NCI-H1048 (cell line): ENCODE measurements at regions not wholly inside any gene's neighbourhood (a gene's known extent, or its start where the extent isn't known, plus 50 kb on each side); places are given as distances from the start of the nearest gene placed in this dataset.

Experiments used
- DNase-seq: peaks from one replicate; lab custom pipeline; 2025; lab: John Stamatoyannopoulos, UW

DNA sequence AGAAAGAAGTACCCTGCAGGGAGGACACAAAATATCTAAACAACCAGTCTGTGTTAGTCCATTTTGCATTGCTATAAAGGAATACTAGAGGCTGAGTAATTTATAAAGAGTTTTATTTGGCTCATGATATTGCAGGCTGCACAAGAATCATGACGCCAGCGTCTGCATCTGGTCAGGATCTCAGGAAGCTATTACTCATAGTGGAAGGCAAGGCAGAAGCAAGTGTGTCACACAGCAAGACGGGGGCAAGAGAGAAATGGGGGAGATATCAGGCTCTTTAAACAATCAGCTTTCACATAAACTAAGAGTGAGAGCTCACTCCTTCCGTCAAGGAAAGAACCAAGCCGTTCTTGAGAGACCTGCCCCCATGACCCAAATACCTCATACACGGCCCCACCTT lies 614.8 kb downstream of the ZIC1 start:
- no peak for DNase-seq

DNA sequence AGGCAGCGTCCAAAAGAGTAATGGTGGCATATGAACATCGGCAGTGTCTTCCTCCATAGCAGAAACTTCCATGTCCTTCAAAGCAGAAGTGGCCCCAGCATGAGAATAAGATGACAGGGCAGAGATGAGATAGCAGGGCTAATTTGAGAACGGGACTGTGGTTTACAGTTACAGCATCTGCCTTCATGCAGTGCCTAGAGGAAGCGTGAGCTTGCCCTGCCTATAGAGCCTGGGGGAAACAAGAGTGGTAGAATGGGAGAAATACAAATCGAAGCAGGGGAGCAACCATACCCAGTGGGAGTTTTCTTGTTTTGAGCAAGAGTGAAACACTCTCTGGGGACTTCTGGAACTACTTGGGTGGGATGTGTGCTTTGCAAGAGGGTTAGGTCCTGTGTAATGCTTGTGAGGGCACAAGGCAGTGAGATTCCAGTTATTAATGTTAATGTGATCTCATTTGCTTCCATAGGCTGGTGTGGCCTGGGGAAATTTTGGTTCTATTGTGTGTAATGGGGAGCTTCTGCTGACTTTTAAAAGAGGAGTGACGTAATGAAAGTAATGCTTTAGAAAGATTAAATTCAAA lies 616.9 kb downstream of the ZIC1 start:
- no peak for DNase-seq

DNA sequence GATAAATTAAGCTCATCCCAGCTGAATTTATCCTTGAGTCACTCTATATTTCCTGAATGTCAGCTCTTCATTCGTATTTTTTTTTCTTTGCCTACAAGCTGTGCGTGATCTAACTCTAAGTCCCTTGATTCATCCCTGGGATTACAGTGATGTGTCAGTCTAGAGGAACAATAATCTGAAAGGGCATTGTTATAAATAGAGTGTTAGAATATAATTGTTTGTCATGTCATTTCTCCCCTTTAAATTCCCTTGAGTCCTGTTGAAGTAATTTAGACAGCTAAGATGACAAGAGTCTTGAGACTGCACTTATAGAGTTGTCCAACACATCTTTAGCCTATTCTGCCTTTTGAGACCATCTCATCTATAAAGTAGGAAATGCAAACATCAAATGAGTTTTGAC lies 621.8 kb downstream of the ZIC1 start:
- DNase-seq: no peak

DNA sequence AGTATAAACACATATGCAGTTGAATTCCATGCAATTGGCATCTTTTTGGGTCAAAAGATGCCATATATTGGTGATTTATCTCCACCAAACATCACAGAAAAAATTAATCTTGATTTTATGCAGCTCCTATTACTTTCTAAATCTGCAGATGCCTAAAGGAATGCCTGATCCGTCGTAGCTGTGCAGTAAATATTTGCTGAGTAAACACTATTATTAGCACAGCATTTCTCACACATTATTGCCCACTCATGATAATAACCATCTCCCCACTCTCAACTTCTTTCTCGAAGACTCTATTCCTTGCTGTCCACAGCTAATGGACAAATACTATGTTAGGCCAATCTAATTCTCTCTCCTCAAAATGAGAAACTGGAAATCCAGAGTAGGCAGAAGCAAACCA lies 625.2 kb downstream of the ZIC1 start:
- no peak for DNase-seq

DNA sequence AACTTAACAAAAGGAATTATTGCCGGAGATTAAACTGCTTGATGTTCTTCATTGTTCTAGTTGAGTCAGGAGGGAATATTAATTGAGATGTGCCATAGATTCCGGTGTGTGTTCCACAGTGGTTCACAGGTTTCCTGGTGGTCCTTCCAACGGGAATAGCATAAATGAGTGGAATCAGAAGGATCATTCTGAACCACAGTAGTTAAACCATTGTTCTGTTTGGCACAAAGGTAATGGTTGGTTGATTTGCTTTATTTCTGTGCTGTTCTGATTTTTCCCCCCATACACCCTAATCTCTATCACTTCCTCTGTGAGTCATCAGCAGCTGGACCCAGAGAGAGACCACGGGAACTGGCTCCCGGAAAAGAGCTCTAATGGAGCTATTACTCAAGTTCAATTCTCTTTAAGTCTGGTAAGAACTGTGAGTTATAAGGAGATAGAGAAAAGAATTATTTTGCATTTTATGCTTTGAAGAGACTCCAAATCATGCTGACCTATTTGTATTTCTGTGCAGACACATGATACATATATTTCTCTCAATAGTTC lies 627.2 kb downstream of the ZIC1 start:
- DNase-seq: no peak

DNA sequence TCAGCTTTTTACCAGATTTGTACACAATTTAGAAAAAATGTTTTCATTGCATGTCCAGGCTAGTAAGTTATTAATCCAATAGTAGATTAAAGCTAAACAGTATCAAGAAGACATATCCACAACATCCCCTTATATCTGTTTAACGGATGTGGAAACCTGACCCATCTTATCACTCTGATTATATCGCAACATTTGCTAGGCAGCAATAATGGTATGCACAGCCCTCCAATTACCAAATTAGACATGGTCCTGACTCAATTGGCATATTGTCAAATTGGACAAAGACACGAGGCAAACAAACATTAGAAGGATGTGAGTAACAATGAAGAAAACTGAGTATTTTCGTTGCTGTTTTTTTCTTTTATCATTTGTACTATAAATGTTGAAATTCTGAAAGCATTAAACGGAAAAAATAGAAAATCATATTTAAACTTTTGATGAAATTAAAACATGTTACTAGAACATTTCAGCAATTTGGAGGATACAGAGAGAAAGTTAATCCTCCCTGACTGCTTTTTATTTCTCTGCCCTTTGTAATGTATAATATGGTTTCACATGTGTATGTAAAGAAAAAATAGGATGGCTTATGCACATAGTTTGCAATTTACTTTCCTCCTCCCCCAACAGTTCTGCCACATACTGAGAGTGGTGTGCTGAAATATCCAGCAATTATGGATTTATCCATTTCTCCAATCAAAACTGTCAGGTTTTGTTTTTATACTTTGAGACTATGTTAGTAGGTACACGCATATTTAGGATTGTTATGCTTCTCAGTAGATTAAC lies 633.7 kb downstream of the ZIC1 start:
- DNase-seq: no peak

DNA sequence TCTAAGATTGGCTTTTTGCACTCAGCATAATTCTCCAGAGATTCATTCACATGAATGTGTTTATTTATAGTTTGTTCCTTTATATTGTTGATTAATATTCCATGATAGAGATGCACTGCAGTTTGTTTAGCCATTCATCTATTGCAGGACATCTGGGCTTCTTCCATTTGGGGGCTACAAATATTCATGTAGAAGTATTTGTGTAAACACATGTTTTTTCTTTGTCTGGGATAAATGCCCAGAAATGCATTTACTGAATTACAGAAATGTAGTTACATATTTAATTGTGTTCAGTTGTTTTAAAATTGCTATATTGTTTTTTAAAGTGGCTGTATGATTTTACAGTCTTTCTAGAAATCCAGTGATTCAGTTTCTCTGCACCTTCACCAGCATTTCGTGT lies 635.0 kb downstream of the ZIC1 start:
- no peak for DNase-seq

DNA sequence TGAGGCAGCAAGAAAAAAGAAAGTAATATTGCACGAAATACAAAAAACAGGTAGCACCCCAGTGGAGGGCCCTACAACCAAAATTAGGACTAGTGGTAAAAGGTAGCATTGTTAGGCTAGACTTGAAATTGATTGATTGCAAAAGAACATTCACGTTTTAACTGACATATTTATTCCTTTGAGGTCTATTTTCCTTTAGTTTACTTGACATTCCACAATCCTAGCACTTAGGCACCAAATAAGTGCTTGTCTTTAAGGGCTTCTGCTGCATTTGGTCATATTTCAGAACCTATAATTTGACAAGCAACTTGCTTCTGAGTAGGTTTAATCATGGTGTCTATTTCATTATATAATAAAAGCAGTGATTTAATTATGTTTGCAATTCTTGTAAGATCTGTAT lies 642.7 kb upstream of the AGTR1 start:
- DNase-seq: no peak

DNA sequence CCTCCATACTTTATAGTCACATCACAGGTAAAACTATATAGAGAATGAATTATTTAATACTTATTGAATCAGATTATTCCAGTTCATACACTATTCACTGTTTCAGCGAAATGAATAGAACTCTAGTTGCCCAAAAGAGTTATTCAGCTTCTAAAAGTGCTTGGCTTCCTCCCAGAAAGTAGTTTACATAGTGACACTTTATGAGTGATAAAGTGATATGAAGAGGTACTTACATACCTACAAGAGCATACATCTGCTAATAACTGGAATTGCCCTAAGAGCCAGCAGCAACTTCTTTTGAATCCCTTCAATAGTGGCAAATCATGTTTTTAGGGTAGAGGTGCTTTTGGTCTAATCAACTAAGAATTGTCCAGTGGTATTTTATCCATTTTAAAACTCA lies 635.1 kb upstream of the AGTR1 start:
- DNase-seq: no peak

DNA sequence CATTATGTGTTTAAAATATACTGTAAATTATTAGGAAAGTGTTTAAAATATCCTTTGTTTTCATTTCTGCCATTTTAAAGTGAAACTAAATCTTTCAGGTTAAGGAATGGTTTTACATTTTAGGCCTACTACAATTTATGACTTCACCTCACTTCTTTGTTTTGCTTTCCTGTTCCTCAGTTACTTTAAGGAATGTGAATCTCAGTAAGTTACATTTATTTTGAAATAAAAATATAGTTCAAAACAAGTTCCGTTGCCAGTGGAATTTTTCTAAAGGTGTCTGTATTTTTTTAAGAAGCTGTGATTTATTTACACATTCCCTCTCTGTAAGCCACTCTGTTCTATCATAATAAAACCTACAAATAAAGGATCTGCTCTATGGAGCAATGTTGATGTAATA lies 630.9 kb upstream of the AGTR1 start:
- no peak for DNase-seq

DNA sequence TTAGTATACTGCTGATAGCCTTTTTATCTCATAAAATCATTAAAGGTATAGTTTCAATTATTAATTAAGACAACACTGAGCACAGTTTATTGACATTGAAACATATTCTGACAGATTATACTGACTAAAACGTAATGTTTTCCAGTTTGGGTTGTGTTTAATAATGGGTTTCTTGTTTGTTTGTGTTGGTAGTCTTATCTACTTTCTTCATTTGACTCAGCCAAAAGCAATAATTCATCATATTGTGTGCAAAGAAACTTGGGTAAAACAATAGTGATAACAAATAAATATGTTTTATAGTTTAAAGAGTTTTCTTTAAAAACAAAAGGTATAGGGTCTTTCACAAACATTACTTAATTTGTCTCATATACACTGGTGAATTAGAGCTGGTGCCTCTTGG lies 629.2 kb upstream of the AGTR1 start:
- DNase-seq: no peak

DNA sequence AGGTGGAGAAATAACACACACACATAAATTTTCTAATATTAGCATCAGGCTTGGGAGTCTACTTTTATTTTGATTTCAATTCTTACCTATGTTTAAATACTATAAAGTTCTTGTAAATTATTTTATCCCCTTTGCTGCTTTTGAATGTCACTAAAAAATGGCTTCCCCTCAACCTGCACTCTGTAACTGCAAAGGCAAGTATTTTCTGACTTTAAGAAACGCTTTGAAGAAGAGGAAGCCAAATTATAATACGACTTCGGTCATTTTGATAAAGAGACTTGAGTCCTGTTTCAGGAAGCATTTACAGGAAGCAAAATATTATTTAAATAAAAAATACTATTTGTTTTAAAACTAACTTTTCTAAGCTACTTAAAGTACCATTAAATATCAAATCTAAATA lies 627.7 kb upstream of the AGTR1 start:
- DNase-seq: no peak

DNA sequence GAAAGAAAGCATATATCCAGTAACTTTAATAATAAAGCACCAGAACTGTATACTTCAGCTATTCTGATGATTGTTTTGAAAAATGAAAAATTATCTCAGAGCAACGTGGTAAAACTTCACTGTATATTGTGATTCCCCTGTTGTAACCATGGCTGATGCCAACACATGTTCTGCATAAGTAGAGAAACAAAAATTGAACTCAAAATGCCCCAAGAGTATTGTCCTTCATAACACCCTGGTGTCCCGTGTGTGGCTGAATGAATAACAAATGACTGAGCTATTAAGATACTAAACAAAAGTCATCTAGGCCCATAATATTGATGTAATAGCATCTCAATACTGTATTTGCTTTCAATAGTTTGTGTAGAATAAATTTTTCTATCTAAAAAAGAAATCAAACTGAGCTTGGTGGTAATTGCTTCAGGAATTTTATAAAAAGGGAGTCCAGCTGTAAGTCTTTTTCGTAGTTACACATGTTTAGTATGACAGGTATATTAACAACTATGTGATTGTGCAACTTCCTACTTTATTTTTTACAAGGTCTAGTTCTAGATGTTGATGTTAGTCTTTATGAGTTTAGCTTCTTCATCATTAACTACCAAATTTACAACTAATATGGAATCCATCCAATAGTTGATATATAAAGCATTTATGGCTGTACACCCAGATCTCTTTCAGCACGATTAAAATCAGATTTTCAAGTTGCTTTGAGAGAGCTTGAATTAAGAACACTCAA lies 623.8 kb upstream of the AGTR1 start:
- no peak for DNase-seq

DNA sequence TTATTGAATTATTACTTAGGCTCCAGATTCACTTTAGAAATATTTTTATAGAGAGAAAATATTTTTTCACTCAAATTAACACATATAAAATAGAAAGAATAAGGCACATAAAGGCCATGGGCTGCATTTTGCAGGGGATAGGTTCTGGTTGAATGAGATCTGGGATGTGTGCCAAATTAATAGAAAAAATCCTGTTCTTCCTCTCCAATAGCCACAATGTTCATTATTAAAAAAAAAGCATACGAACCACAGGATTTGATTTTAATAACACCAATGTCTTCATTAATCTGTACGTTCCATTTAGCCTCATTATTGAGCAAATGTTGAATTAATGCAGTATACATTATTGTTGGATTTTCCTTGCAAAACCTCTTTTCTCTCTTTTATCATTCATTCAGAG lies 622.8 kb upstream of the AGTR1 start:
- no peak for DNase-seq

DNA sequence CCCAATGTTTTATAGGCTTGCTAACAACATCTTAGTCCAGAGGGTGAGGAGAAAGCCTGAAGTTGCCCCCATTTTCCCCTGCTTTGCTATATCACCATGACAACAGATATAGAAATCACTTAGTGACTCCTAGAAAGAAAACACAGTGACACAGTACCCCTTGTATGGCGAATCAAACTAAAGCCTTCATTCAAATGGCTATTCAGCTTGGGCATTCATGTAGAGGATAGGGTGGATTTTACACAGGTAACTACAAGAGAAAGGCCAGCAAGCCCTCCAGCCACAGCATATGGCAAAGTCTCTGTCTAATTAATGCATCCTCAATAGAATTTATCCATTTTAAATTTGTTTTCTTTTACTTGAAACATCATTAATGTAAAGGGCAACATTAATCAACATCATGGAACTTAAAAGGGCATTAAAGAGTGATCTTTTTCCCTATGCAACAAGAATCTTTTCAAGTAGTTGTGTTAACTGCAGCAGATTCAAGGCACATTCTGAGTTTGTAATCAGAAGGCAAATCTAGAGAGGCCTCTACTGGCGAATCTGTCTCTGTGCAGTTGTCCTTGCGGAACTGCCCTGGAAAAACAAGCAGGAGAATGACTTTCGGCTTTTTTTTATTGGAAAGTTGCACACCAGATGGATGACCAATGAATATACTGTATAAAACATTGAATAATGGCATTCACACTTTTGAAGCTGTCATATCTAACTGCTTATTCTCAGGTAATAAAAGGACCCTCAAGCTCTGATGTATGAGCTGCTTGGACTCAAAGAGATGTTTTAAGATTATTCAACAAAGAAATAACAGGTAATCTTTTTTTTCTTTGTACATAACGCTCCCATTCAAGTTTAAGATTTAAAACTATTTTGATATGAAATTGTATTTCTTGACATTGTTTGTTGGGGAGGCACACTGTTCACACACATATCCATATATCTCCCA lies 621.7 kb upstream of the AGTR1 start:
- DNase-seq: no peak

DNA sequence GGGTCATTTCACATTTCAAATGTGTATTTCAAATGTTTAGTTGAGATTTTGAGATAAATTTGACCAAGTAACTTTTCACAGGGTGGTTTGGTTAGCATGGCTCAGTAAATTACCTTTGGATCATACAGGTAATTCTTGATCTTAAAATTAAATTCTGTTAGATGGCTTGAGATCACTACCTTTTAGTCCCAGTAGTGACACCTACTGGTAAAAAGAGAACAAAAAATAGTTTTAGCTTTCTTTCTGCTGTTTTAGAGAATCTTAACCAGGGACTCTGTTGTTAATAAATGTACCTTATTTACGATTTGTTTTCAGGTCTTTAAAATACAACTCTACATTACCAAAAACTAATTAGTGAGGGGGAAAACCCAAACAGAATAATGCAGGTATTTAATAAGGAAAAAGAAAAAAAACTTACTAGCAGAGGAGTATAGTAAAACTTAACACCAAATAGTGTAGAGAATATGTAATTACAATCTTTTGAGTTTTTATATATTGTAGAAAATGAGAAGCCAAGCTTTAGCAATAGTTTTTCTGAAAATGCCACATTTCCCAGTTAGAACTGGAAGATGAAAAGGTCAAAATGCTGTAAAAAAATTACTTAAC lies 620.3 kb upstream of the AGTR1 start:
- no peak for DNase-seq

DNA sequence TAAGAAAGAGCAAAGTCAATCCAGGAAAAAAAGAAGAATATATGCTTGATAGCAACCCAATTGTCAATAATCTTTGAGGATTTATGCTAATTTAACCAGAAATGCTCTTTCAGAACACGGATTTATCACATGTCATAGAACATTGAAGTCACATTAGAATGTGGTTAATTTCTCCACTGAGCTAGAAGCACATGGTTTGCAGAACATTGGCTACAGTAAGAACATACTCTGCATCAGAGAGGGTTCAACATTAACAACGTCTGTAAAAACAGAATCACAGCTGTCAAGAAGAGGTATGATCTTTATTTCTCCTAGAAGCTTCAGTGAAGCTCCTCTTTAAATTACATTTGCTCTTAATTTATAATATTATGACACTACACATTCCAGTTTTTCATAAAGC lies 619.7 kb upstream of the AGTR1 start:
- DNase-seq: no peak

DNA sequence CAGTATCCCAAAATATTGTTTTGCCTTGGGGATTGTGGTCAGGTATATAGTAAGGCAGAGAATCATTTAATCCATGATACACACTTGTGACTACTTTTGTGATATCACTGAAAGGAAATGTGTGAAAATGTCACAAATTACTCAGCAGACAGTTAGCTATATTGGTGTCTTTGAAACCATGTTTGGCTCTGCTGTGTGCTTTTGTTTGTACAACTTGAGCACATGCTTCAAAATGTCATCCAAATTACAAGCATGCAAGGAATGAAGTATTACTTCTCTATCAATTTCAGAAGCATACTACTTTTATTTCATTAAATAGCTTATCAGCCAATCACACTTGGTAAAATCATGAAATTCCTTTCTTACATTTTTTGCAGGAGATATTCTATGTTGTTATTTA lies 619.0 kb upstream of the AGTR1 start:
- no peak for DNase-seq

DNA sequence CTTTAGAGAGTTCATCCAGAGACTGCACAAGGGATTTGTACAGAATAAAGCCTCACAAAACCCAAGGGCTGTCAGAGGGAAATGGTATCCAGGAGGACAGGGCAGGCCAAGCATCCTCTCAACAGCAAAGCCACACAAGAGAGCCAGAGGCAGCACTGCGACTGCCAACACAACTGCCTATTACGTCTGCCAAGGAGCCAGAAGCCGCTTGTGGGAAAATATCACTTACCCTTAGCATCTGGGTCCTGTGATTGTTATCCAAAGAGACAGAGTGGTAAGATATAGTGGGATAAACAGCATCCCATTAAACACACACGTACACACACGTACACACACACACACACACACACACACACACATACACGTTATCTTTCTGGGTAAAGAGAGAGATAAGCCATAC lies 618.3 kb upstream of the AGTR1 start:
- no peak for DNase-seq

DNA sequence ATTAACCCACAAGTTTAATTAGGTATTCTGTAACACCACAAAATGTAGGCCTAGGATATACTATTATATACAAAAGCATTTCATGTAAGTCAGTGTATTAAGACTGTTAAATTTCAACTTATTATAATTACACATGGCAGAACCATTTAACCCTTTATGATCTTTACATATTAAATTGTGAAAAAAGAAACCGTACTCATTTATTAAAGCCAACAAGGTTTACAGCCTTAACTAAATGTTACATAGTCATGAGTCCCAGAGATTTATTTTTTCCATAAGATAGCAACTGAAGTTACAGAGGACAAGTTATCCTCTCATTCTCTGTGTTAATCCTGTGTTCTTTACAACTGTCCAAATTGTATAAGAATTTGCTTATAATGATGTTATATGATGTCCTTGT lies 615.8 kb upstream of the AGTR1 start:
- DNase-seq: no peak

DNA sequence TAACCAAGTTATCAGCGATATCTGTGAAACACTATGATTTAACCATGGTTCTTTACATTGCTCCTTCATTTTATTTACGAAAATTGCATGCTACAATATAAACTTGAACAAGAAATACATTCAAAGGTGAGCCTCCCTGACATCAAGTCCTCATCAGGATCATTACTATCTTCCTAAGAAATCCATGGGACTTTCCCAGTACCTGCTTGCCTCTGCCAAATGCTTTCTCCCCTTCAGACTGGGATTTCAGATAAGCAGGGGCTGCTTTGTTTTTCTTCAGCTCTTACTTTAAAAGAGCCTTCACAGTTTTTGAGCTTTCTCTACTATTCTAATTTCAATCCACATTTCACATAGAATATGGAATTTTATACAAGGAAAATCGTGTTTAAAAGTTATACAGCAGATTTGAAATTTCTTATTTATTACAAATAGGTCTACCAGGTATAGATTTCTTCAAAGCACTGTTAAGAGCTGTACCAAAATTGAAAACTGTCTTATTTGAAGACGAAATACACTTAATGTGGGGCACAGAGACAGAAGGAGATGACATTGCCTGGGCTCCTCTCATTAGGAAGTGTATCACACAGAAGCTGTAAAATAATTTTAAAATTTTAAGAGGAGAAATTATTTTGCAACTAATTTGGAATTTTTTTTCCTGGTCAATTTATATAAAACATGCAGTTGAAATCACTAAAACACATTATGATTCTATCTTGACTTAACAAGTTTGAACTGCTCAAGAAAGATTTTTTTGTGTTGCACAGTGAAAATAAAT lies 615.0 kb upstream of the AGTR1 start:
- no peak for DNase-seq
